Stomach (tissue), 8 donors: ENCODE measurements at regions not wholly inside any gene's neighbourhood (a gene's known extent, or its start where the extent isn't known, plus 50 kb on each side); places are given as distances from the start of the nearest gene placed in this dataset.
A peak's percentile ranks its signal among the peaks of the same experiment; 100 is the strongest.

Source experiments
- DNase-seq, 2 donors: peaks; one replicate each; pipeline versions ENCODE4 v3.0.0 to v3.0.0-alpha.2; 2013 to 2019
- H3K27ac ChIP-seq, 5 donors: fragments of 200-600 bp in 4 of 5; sonication (generic) in 4 of 5; one replicate each; pipeline ENCODE4 v1.5.1; 2013 to 2019; ENCODE audit warnings: mild to moderate bottlenecking in 1 of 5, moderate library complexity in 1 of 5
- H3K27me3 ChIP-seq, 3 donors: fragments of 200-600 bp; sonication (generic); one replicate each; pipeline ENCODE4 v1.5.1; 2017 to 2019; ENCODE audit warnings: mixed run types in 1 of 3
- H3K36me3 ChIP-seq, 4 donors: fragments of 200-600 bp; sonication (generic); 1 replicate in 3 of 4; 2 replicates in 1 of 4; pipeline ENCODE4 v1.5.1; 2016 to 2019
- H3K4me1 ChIP-seq, 4 donors: fragments of 200-600 bp; sonication (generic); one replicate each; pipeline ENCODE4 v1.5.1; 2016 to 2019
- H3K4me3 ChIP-seq, 4 donors: fragments of 200-600 bp; sonication (generic) in 3 of 4; one replicate each; pipeline ENCODE4 v1.5.1; 2016 to 2019; ENCODE audit warnings: mild to moderate bottlenecking in 1 of 4
- H3K9me3 ChIP-seq, 4 donors: fragments of 200-600 bp; sonication (generic); one replicate each; pipeline ENCODE4 v1.5.1; 2016 to 2019
- CTCF ChIP-seq, 7 experiments: fragments of 450-650 bp in 4 of 7; fragments of 200-600 bp in 3 of 7; sonication (generic) in 3 of 7; IDR thresholded peaks; one replicate each; pipeline ENCODE4 v1.5.1; 2016 to 2019; ENCODE audit warnings: antibody characterized with exemption in 7 of 7, control low read depth in 2 of 7, mild to moderate bottlenecking in 1 of 7
- EP300 ChIP-seq: sonication (generic); formaldehyde crosslinking; IDR thresholded peaks from one replicate; pipeline ENCODE4 v1.6.1; 2017; ENCODE audit warnings: antibody characterized with exemption
- POLR2A ChIP-seq, 4 donors: fragments of 450-650 bp; IDR thresholded peaks; one replicate each; pipeline ENCODE4 v1.6.1; 2016; ENCODE audit warnings: antibody characterized with exemption in 4 of 4, control low read depth in 2 of 4, mild to moderate bottlenecking in 1 of 4, moderate library complexity in 1 of 4
- POLR2AphosphoS5 ChIP-seq, 3 donors: sonication (generic); formaldehyde crosslinking; IDR thresholded peaks; one replicate each; pipeline ENCODE4 v1.6.1; 2016; ENCODE audit warnings: antibody characterized with exemption in 3 of 3
- WGBS, 5 donors: extraction: QIAGEN DNeasy Blood & Tissue Kit in 3 of 5; methylation state at CpG; one replicate each; pipeline versions ENCODE4 v1.1.5 to v1.1.7; 2013 to 2018; 5-methylcytosine and 5-hydroxymethylcytosine counted together
- intact Hi-C: fragments of 100-400 bp; cut with DNase I; formaldehyde crosslinking; loops from one replicate; pipeline ENCODE4 v1.15.1; 2023; ENCODE audit warnings: low total_unique reads
- donor health status: healthy with polysubstance abuse.
- donor health status: Bipolar disorder and iron deficiency.
- donor health status: healthy.

GRCh38 chr7:65317372-65317771, 56.3 kb upstream of the ZNF92 start:
- H3K36me3 ChIP-seq, result no peaks in the 10 kb centered on the region
- no peak overlapping the region for H3K4me3 ChIP-seq
- no peaks in the 10 kb centered on the region for H3K27me3 ChIP-seq
- intact Hi-C loops, result no loop called here
- no peaks in the 10 kb centered on the region for H3K4me1 ChIP-seq
- WGBS, 5 donors, result 85 to 93% (median 89%) methylated on average over 3 of the region's 3 CpGs
- H3K27ac ChIP-seq, result no peak overlapping the region
- no peaks in the 10 kb centered on the region for H3K9me3 ChIP-seq
- DNase-seq, result no peak
- no peak for TF ChIP-seq POLR2A (IDR thresholded peaks at IDR 0.05)

GRCh38 chr7:65310761-65311160, 62.9 kb upstream of the ZNF92 start:
- H3K4me3 ChIP-seq, result no peak overlapping the region
- WGBS, 5 donors, result 78 to 90% (median 89%) methylated on average over 6 of the region's 6 CpGs
- peaks cover 7 to 11% (median 8%) of the 10 kb centered on the region in 4 donors for H3K4me1 ChIP-seq
- H3K9me3 ChIP-seq, result no peaks in the 10 kb centered on the region
- no peak for TF ChIP-seq POLR2A (IDR thresholded peaks at IDR 0.05)
- no peak for TF ChIP-seq CTCF (IDR thresholded peaks at IDR 0.05)
- TF ChIP-seq POLR2AphosphoS5 (IDR thresholded peaks at IDR 0.05), result no peak
- TF ChIP-seq EP300, result no peak
- H3K36me3 ChIP-seq, result no peaks in the 10 kb centered on the region
- no peak overlapping the region for H3K27ac ChIP-seq
- intact Hi-C loops, result no loop called here
- DNase-seq, result no peak
- H3K27me3 ChIP-seq, result peaks cover 0 to 4% (median 0%) of the 10 kb centered on the region in 3 donors

- TF ChIP-seq POLR2AphosphoS5 (IDR thresholded peaks at IDR 0.05) (no peak), CTCF (IDR thresholded peaks at IDR 0.05) (no peak), EP300 (no peak)
- Histone ChIP-seq H3K4me3 (no peak overlapping the region), H3K27ac (no peak overlapping the region), H3K4me1 (peaks cover 7 to 11% (median 8%) of the 10 kb centered on the region in 4 donors), H3K9me3 (no peaks in the 10 kb centered on the region), H3K36me3 (no peaks in the 10 kb centered on the region), H3K27me3 (peaks cover 0 to 4% (median 0%) of the 10 kb centered on the region in 3 donors)
- WGBS, 5 donors, result 30 to 57% (median 47%) methylated on average over 2 of the region's 2 CpGs
- peak in 1 of 2 donors; percentile 86 for DNase-seq
- intact Hi-C loops, result no loop called here
Observed at GRCh38 chr7:65308300-65308678, 65.4 kb upstream of the ZNF92 start.

- Histone ChIP-seq H3K27me3 (peaks cover 0 to 4% (median 0%) of the 10 kb centered on the region in 3 donors), H3K27ac (no peak overlapping the region), H3K4me1 (peaks cover 7 to 11% (median 8%) of the 10 kb centered on the region in 4 donors), H3K36me3 (no peaks in the 10 kb centered on the region), H3K9me3 (no peaks in the 10 kb centered on the region), H3K4me3 (no peak overlapping the region)
- DNase-seq, result peak in 1 of 2 donors; percentile 87
- WGBS, 5 donors, result 41 to 45% (median 44%) methylated on average over 8 of the region's 8 CpGs
- intact Hi-C loops, result no loop called here
- TF ChIP-seq POLR2A (IDR thresholded peaks at IDR 0.05) (no peak), CTCF (IDR thresholded peaks at IDR 0.05) (peak in 5 of 7 experiments; percentile 35 to 62 (median 53)), EP300 (no peak)
Observed at GRCh38 chr7:65307651-65308299, 65.9 kb upstream of the ZNF92 start.

- H3K9me3 ChIP-seq, result no peaks in the 10 kb centered on the region
- no peak for TF ChIP-seq CTCF (IDR thresholded peaks at IDR 0.05)
- TF ChIP-seq POLR2A (IDR thresholded peaks at IDR 0.05), result no peak
- TF ChIP-seq EP300, result no peak
- no peak for TF ChIP-seq POLR2AphosphoS5 (IDR thresholded peaks at IDR 0.05)
- peaks cover 0 to 4% (median 0%) of the 10 kb centered on the region in 3 donors for H3K27me3 ChIP-seq
- WGBS, 5 donors, result 77 to 88% (median 81%) methylated on average over 1 of the region's 1 CpG
- intact Hi-C loops, result no loop called here
- no peak for DNase-seq
- H3K27ac ChIP-seq, result no peak overlapping the region
- no peak overlapping the region for H3K4me3 ChIP-seq
- H3K4me1 ChIP-seq, result peaks cover 7 to 11% (median 8%) of the 10 kb centered on the region in 4 donors
- no peaks in the 10 kb centered on the region for H3K36me3 ChIP-seq
Observed at GRCh38 chr7:65304175-65304574, 69.5 kb upstream of the ZNF92 start.
